ENCODE measurements at regions not wholly inside any gene's neighbourhood (a gene's known extent, or its start where the extent isn't known, plus 50 kb on each side); places are given as distances from the start of the nearest gene placed in this dataset.

DNA sequence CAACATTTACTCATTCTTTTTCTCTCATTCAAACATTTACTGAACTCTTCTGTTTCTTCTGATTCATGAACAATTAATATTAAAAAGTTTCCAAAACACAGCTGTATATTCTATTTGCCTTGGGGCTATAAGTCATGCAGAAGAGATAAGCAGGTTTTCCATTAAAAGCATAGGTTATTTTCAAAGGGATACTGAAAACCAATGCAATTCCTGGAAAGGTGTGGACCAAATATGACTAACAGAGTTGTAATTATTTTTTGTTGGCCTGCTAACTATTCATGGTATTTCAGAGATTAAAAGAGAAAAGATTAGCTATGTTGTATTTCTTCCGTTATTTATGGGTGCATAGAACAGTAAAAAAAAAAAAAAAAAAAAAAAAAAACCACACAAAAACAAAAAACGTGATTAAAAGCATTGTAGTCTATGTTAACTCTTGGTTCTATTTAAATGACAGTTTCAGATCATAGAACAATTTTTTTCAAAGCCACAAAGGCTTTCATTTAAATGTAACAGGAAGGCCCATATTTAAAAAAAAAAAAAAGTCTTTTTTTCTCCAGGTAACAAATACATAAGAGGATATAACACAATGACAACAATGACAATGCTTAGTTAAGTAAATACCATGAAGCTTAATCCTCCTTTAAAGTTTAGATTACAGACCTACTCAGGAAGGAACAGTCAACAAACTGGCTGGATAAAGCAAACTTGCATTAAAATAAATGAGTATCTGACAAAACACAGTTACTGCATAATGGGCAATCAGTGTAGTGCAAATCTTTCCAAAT lies 1042.9 kb downstream of the GATA3 start:
- TF ChIP-seq, protein P1, sequence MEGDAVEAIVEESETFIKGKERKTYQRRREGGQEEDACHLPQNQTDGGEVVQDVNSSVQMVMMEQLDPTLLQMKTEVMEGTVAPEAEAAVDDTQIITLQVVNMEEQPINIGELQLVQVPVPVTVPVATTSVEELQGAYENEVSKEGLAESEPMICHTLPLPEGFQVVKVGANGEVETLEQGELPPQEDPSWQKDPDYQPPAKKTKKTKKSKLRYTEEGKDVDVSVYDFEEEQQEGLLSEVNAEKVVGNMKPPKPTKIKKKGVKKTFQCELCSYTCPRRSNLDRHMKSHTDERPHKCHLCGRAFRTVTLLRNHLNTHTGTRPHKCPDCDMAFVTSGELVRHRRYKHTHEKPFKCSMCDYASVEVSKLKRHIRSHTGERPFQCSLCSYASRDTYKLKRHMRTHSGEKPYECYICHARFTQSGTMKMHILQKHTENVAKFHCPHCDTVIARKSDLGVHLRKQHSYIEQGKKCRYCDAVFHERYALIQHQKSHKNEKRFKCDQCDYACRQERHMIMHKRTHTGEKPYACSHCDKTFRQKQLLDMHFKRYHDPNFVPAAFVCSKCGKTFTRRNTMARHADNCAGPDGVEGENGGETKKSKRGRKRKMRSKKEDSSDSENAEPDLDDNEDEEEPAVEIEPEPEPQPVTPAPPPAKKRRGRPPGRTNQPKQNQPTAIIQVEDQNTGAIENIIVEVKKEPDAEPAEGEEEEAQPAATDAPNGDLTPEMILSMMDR (IDR thresholded peaks at IDR 0.05; ENCODE audit: poor library complexity, severe bottlenecking) = no peak
- ATAC-seq (ENCODE audit: low read depth) (no peak), DNase-seq (ENCODE audit: low spot score) (no peak)
- Histone ChIP-seq H3K4me1 (ENCODE audit: insufficient read depth, poor library complexity, severe bottlenecking) (no peaks in the 10 kb centered on the region), H3K27ac (ENCODE audit: poor library complexity, severe bottlenecking) (no peak overlapping the region), H3K4me3 (ENCODE audit: severe bottlenecking) (no peak overlapping the region), H3K9me3 (ENCODE audit: severe bottlenecking) (no peaks in the 10 kb centered on the region), H3K36me3 (ENCODE audit: low read depth) (no peaks in the 10 kb centered on the region), H3K27me3 (ENCODE audit: insufficient read depth, poor library complexity, severe bottlenecking) (no peaks in the 10 kb centered on the region)

- H3K27me3 ChIP-seq (ENCODE audit: insufficient read depth, poor library complexity, severe bottlenecking) = no peaks in the 10 kb centered on the region
- no peak overlapping the region for H3K27ac ChIP-seq (ENCODE audit: poor library complexity, severe bottlenecking)
- H3K4me1 ChIP-seq (ENCODE audit: insufficient read depth, poor library complexity, severe bottlenecking) = no peaks in the 10 kb centered on the region
- H3K36me3 ChIP-seq (ENCODE audit: low read depth) = no peaks in the 10 kb centered on the region
- no peak overlapping the region for H3K4me3 ChIP-seq (ENCODE audit: severe bottlenecking)
- H3K9me3 ChIP-seq (ENCODE audit: severe bottlenecking) = no peaks in the 10 kb centered on the region
- TF ChIP-seq, protein P1 (IDR thresholded peaks at IDR 0.05; ENCODE audit: poor library complexity, severe bottlenecking) = no peak
- DNase-seq (ENCODE audit: low spot score) = no peak
- ATAC-seq (ENCODE audit: low read depth) = no peak
Observed at GRCh38 chr10:9097991-9098306, 1043.5 kb downstream of the GATA3 start.

DNA sequence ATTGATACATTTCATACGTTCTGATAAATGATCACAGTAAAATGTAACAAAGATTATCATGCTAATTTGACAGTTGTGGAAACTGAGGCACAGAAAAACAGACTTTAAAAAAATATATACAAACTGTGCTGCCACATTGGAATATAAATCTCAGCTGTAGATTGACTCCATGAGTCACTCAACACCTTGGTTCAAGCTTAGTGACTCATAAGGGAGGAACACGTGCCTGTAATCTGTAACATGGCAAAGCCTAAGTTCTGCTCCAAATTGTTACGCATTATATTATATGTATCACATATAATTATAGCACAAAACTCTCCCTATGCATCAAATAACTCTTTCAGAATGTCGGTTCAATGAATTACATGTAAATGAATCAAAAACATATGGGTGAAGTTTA lies 1047.5 kb downstream of the GATA3 start:
- no peak for ATAC-seq (ENCODE audit: low read depth)
- no peaks in the 10 kb centered on the region for H3K27me3 ChIP-seq (ENCODE audit: insufficient read depth, poor library complexity, severe bottlenecking)

GRCh38 chr10:9103301-9103700 lies 1048.8 kb downstream of the GATA3 start:
- TF ChIP-seq, protein P1 (IDR thresholded peaks at IDR 0.05; ENCODE audit: poor library complexity, severe bottlenecking) = no peak
- H3K4me3 ChIP-seq (ENCODE audit: severe bottlenecking) = no peak overlapping the region
- no peaks in the 10 kb centered on the region for H3K36me3 ChIP-seq (ENCODE audit: low read depth)
- H3K27me3 ChIP-seq (ENCODE audit: insufficient read depth, poor library complexity, severe bottlenecking) = no peaks in the 10 kb centered on the region
- no peaks in the 10 kb centered on the region for H3K9me3 ChIP-seq (ENCODE audit: severe bottlenecking)
- no peaks in the 10 kb centered on the region for H3K4me1 ChIP-seq (ENCODE audit: insufficient read depth, poor library complexity, severe bottlenecking)
- no peak for ATAC-seq (ENCODE audit: low read depth)
- no peak for DNase-seq (ENCODE audit: low spot score)
- no peak overlapping the region for H3K27ac ChIP-seq (ENCODE audit: poor library complexity, severe bottlenecking)

More for the DNA sequence above, 1047.5 kb downstream of the GATA3 start:
- no peaks in the 10 kb centered on the region for H3K9me3 ChIP-seq (ENCODE audit: severe bottlenecking)
- no peaks in the 10 kb centered on the region for H3K36me3 ChIP-seq (ENCODE audit: low read depth)
- no peak overlapping the region for H3K4me3 ChIP-seq (ENCODE audit: severe bottlenecking)
- TF ChIP-seq, protein P1 (IDR thresholded peaks at IDR 0.05; ENCODE audit: poor library complexity, severe bottlenecking) = no peak
- H3K27ac ChIP-seq (ENCODE audit: poor library complexity, severe bottlenecking) = no peak overlapping the region
- no peaks in the 10 kb centered on the region for H3K4me1 ChIP-seq (ENCODE audit: insufficient read depth, poor library complexity, severe bottlenecking)
- no peak for DNase-seq (ENCODE audit: low spot score)

DNA sequence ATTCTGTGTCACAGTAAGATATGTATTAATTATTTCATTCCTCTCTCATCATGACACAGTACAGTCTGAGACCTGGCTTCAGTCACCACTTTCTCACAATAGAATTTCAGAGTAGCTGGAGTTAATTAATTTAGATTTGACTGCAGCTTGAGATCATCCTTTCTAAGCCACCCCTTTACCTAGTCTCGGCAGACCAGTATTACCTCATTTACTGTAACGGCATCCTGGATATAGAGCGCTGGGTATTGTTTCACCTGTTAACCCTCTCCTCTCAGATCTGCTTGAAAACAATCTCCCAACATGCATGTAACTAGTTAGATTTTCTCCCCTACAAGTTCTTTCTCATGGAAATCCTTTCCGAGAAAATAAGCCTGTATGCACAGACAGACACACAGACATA lies 1057.5 kb downstream of the GATA3 start:
- Histone ChIP-seq H3K36me3 (ENCODE audit: low read depth) (no peaks in the 10 kb centered on the region), H3K4me1 (ENCODE audit: insufficient read depth, poor library complexity, severe bottlenecking) (no peaks in the 10 kb centered on the region), H3K27me3 (ENCODE audit: insufficient read depth, poor library complexity, severe bottlenecking) (no peaks in the 10 kb centered on the region), H3K9me3 (ENCODE audit: severe bottlenecking) (no peaks in the 10 kb centered on the region), H3K4me3 (ENCODE audit: severe bottlenecking) (no peak overlapping the region), H3K27ac (ENCODE audit: poor library complexity, severe bottlenecking) (no peak overlapping the region)
- DNase-seq (ENCODE audit: low spot score) (no peak), ATAC-seq (ENCODE audit: low read depth) (no peak)
- TF ChIP-seq, protein P1 (IDR thresholded peaks at IDR 0.05; ENCODE audit: poor library complexity, severe bottlenecking) = no peak

All from RWPE2 (cell line).